Muscle layer of colon (tissue), 2 donors: ENCODE measurements at regions not wholly inside any gene's neighbourhood (a gene's known extent, or its start where the extent isn't known, plus 50 kb on each side); places are given as distances from the start of the nearest gene placed in this dataset.
A peak's percentile ranks its signal among the peaks of the same experiment; 100 is the strongest.

Experiments used
- H3K27ac ChIP-seq: one replicate; pipeline ENCODE4 v1.7.0; 2013; ENCODE audit warnings: low read depth, mild to moderate bottlenecking, low read length, moderate library complexity
- H3K27me3 ChIP-seq, 2 donors: one replicate each; pipeline ENCODE4 v1.7.0; 2013; ENCODE audit warnings: low read length in 2 of 2, mild to moderate bottlenecking in 2 of 2; ENCODE audit not compliant: insufficient read depth in 2 of 2, control insufficient read depth in 1 of 2
- H3K36me3 ChIP-seq: one replicate; pipeline ENCODE4 v1.7.0; 2013; ENCODE audit warnings: mild to moderate bottlenecking, low read length; ENCODE audit not compliant: insufficient read depth
- H3K4me1 ChIP-seq: one replicate; pipeline ENCODE4 v1.7.0; 2013; ENCODE audit warnings: mild to moderate bottlenecking, low read length; ENCODE audit not compliant: insufficient read depth
- H3K4me3 ChIP-seq, 2 donors: one replicate each; pipeline ENCODE4 v1.7.0; 2013; ENCODE audit warnings: low read length in 2 of 2, low read depth in 1 of 2, mild to moderate bottlenecking in 1 of 2, moderate library complexity in 1 of 2
- H3K9ac ChIP-seq: one replicate; pipeline ENCODE4 v1.7.0; 2013; ENCODE audit warnings: low read length
- H3K9me3 ChIP-seq: one replicate; pipeline ENCODE4 v1.7.0; 2013; ENCODE audit warnings: mild to moderate bottlenecking, low read length
- donor health status: abdominal sarcoma.
- donor health status: Adenocarcinoma of cecum.

DNA sequence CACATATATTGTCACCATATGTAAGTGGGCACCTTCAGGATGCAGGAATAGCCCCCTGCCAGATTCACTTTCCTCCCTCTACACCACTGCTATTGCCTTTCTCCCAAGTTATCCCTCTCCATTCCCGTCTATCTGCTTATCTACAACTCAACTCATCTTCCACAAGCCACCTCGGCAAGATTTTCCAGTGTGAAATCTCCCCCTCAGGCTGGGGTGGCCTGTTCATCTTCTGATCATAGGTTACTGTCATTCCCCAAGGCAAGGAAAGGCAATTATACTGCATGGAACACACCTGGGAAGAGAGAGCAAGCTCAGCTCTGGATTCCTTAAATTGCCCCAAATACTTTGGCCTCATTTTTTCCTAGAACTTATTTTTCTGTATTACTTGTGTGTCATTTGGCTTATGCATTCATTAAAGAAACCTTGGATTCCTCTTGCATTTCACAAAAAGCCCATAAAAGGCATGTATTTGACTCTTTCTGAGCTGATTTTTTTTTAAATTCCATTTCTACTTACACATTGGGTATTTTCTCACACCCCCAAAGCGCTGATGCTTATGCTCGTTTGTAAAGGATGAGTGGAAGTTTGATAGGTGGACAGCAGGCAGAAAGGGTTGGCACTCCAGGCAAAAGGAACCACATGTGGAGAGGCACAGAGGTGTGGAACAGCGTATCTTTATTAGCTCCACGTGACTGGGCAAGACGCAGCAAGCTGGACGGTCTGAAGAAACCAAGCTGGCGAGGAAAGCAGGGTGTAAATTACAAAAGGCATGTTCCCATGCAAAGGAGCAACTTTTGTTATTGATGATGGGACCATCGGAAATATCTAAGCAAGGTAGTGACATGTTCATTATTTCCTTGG, 169.7 kb upstream of the RAB4A start:
- Histone ChIP-seq H3K9ac (no peak overlapping the region), H3K27me3 (no peaks in the 10 kb centered on the region), H3K27ac (no peak overlapping the region), H3K36me3 (no peaks in the 10 kb centered on the region), H3K9me3 (no peaks in the 10 kb centered on the region), H3K4me1 (no peaks in the 10 kb centered on the region), H3K4me3 (no peak overlapping the region)

DNA sequence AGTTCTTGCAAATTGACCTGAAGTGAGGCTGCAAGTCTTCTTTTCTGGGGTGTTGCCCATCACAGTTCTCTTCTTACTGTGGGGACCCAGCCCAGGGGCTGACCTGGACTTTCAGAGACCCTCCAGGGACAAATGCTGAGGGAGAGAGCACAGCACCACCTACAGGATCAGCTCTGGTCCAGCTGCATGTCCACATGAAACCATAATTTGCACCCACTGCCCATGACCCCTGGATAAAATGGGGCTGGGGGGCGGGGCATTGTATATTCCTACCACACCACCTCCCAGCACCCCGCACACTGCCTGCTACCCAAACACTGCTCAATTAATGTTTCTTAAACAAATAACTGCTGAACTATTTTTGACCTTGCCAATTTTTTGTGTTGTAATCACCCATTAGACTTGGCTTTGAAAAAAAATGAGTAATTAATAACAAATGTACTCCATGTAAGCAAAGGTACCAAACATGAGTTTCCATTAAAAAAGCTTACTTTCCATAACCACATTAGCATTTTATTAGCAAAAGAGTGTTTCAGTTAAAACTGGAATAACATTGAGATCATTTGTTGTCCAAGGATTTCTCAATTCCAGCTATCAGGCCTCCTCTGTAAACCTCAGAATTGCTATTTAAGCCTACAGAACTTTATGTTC, 168.0 kb upstream of the RAB4A start:
- Histone ChIP-seq H3K9me3 (no peaks in the 10 kb centered on the region), H3K36me3 (no peaks in the 10 kb centered on the region), H3K9ac (no peak overlapping the region), H3K27me3 (no peaks in the 10 kb centered on the region), H3K4me1 (peaks cover 9% of the 10 kb centered on the region), H3K4me3 (no peak overlapping the region), H3K27ac (no peak overlapping the region)

DNA sequence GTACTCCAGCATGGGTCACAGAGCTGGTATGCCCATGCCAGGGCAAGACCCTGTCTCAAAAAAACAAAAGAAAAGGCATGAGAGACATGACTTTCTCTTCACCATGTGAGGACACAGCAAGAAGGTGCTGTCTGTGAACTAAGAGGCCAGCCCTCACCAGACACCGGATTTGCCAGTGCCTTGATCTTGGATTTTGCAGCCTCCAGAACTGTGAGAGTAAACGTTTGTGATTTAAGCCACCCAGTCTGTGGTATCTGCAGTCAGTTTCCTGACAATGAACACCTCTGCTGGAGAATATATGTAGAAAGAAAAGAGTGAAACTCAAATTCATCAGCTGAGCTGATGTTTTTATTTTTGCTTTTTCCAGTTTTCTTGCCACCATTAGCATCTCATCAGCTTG, 166.3 kb upstream of the RAB4A start:
- no peaks in the 10 kb centered on the region for H3K27me3 ChIP-seq
- no peak overlapping the region for H3K27ac ChIP-seq
- peaks cover 24% of the 10 kb centered on the region for H3K4me1 ChIP-seq
- no peaks in the 10 kb centered on the region for H3K36me3 ChIP-seq
- H3K9ac ChIP-seq: no peak overlapping the region
- no peaks in the 10 kb centered on the region for H3K9me3 ChIP-seq
- H3K4me3 ChIP-seq: no peak overlapping the region

DNA sequence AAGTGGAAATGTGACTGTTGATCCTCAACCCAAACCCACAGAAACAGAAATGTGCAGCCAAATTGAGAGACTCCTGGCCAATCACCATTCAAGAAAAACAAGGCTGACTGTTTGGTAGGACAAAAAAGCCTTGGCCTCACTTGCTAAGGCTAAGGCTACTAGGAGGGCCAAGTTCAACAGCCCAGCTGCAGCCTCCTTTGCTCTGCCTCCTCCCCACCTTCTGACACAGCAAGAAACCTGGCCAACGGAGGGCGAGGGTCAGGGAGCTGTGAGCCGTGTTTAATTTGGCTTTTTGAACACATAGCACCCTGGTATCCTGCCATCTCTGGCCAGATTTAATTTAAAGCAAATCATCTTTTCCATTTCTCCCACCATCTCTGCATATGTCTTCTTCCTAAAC, 165.8 kb upstream of the RAB4A start:
- Histone ChIP-seq H3K4me1 (peaks cover 29% of the 10 kb centered on the region), H3K4me3 (no peak overlapping the region), H3K27me3 (no peaks in the 10 kb centered on the region), H3K9ac (no peak overlapping the region), H3K9me3 (no peaks in the 10 kb centered on the region), H3K36me3 (no peaks in the 10 kb centered on the region), H3K27ac (no peak overlapping the region)

DNA sequence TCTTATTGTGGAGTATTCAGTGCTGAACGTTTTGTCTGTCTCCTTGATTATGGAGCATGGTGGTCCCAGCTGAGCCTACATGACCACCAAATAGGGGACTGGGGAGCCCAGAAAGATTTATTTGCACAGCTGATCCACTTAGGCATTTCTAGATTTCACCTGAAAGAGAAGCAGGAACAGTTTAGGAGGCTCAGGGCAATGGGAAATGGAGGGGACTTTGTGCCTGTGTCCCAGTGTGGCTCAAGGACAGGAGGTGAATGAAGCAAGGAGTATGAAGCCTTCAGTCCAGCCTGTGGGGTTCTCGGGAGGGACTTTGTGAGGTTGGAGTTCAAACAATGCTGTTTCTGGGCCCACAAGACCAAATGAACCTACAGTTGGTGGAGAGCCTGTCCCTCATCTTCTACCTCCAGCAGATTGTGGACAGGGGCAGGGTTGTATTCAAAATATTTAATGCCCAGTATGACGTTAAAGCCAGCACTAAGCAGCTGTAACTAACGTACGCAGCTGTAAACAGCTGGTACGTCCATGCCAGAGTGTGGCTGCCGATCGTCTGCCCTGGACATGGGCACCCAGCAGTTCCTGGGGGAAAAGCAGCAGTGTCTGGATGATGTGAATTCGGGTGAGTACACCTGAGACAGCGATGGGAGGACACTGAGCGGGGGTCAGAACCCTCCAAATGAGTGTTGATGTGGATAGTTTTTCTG, 164.9 kb upstream of the RAB4A start:
- Histone ChIP-seq H3K27ac (no peak overlapping the region), H3K4me1 (peaks cover 37% of the 10 kb centered on the region), H3K9ac (no peak overlapping the region)

DNA sequence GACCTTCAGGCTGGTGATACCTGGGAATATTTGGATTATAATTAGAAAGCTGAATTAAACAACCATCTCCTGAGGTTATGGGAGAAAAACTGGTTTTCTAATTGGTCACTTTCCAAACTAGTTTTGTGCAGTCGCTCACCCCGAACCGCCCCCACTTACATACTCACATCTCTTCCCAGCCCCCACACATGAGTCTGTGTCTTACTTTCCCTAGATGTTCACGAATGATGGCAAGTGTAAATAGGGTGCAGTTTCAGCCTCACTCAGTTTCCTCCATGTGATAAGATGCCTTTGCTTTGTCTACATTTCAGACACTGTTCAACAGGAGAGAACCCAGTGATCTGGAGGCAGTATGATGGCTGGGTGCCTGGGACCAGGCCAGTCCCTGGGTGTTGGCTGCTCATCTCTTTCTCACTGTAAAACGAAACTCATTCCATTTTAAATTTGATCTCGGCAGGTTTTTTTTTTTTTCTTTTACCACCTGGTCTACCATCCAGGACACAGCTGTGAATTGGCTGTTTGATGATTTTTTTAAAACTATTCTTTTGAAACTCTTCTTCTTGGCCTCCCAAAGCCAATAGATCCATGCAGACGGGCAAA, 164.3 kb upstream of the RAB4A start:
- Histone ChIP-seq H3K9me3 (no peaks in the 10 kb centered on the region), H3K36me3 (no peaks in the 10 kb centered on the region), H3K27me3 (no peaks in the 10 kb centered on the region), H3K27ac (no peak overlapping the region), H3K4me3 (no peak overlapping the region), H3K4me1 (peaks cover 44% of the 10 kb centered on the region), H3K9ac (no peak overlapping the region)

More for the DNA sequence above, 164.9 kb upstream of the RAB4A start:
- Histone ChIP-seq H3K27me3 (no peaks in the 10 kb centered on the region), H3K36me3 (no peaks in the 10 kb centered on the region), H3K9me3 (no peaks in the 10 kb centered on the region), H3K4me3 (no peak overlapping the region)

DNA sequence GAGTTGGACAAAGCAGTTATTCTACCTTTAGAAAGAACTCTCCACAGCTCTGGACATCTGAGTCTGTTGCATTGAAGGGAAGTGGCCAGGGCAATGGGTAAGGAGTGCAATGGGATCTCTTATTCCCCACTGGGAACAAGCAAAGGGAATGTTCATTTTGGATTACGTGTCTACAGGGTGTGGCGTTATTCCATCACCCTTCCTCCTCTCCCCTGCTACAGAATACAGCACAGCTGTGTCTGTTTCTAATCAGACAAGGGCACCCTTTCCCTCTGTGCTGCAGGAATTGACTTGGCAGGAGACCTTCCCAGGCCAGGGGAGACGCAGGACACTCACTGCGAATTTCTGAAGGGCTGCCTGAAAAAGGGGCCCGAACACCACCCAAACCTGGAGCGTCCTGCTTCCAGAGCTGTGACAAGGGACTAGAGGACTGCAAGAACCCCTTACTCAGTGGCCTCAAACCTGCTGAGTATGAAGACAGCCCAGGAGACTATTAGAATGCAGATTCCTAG, 163.6 kb upstream of the RAB4A start:
- no peak overlapping the region for H3K4me3 ChIP-seq
- H3K27me3 ChIP-seq: no peaks in the 10 kb centered on the region
- no peak overlapping the region for H3K9ac ChIP-seq
- H3K36me3 ChIP-seq: no peaks in the 10 kb centered on the region
- H3K27ac ChIP-seq: no peak overlapping the region
- peaks cover 51% of the 10 kb centered on the region for H3K4me1 ChIP-seq
- no peaks in the 10 kb centered on the region for H3K9me3 ChIP-seq

DNA sequence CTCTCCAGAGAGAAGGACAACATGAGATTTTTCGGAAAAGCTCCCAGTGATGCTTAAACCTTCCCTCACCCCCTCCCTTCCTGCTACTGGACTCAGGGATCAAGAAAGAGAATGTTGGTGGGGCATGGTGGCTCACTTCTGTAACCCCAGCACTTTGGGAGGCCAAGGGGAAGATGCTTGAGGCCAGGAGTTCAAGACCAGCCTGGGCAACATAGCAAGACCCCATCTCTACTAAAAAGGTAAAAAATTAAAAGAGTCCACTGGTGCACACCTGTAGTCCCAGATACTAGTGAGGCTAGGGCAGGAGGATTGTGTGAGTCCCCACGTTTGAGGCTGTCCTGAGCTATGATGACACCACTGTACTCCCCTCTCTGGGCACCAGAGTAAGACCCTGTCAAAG, 162.9 kb upstream of the RAB4A start:
- Histone ChIP-seq H3K27ac (no peak overlapping the region), H3K4me3 (no peak overlapping the region), H3K27me3 (no peaks in the 10 kb centered on the region), H3K4me1 (peaks cover 56% of the 10 kb centered on the region), H3K36me3 (no peaks in the 10 kb centered on the region), H3K9ac (no peak overlapping the region), H3K9me3 (no peaks in the 10 kb centered on the region)

DNA sequence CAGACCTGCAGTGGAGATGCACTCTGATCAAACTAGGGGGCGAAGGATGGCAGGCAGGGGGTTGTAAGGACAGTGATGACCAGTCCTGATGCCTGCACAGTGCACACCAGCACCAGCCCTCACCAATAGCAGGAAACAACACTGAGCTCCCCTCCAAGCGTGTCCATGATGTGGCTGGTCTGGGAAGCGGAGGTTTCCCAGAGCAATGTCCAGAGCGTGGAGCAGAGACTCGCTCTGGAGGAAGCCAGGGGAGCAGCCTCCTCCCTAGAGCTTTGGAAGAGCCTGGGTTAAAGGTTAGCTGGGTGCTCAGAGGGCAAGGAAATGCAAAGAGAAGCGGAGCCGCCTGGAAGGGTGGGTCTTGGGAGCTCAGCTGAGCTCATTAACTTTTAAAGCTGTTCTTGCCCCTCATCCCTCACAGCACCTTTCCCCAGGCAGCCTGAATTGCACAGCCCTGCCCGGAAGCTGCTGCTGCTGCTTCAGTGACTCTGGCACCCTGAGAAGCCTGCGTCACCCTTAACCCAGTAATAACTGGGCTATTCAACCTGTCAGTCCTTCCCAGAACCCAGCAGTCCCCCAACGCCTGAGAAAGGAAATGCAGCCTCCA, 162.2 kb upstream of the RAB4A start:
- Histone ChIP-seq H3K9me3 (no peaks in the 10 kb centered on the region), H3K4me3 (no peak overlapping the region), H3K27ac (peak overlapping the region; percentile 80), H3K4me1 (peaks cover 56% of the 10 kb centered on the region), H3K36me3 (no peaks in the 10 kb centered on the region), H3K27me3 (no peaks in the 10 kb centered on the region), H3K9ac (no peak overlapping the region)

DNA sequence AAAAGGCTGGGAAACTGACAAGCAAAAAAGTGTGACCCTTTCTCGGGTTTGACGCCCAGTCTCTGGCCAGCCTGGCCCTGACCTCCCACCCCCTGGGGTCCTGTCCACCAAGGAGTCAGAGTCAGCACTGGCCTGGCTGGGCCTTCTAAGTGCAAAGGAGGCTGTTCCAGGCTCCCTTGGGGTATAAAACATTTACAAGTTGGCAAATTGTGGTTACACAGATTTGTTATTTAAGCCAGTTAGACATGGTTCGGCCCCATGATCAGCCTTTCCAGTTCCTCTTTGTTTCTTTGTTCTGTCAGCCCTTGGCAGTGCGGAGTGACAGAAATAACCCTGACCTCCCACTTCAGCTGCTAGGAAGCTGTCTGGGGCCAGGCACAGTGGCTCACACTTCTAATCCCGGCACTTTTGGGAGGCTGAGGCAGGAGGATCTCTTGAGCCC, 161.6 kb upstream of the RAB4A start:
- Histone ChIP-seq H3K27me3 (no peaks in the 10 kb centered on the region), H3K9me3 (no peaks in the 10 kb centered on the region), H3K27ac (peak overlapping the region; percentile 80), H3K36me3 (no peaks in the 10 kb centered on the region), H3K9ac (no peak overlapping the region), H3K4me1 (peaks cover 56% of the 10 kb centered on the region), H3K4me3 (no peak overlapping the region)

DNA sequence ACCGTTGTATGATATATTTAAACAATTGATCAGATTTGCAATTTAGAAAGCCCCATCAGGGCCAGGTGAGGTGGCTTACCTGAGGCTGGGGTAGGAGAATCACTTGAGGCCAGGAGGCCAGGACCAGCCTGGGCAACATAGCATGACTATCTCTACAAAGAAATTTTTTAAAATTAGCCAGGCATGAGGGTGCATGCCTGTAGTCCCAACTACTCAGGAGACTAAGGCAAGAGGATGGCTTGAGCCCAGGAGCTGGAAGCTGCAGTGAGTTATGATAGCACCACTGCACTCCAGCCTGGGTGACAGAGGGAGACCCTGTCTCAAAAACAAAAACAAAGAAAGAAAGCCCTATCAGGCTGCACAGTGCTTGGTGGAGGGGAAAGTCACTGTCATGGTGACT, 159.9 kb upstream of the RAB4A start:
- Histone ChIP-seq H3K9ac (no peak overlapping the region), H3K27ac (peak overlapping the region; percentile 42), H3K4me3 (no peak overlapping the region), H3K9me3 (no peaks in the 10 kb centered on the region), H3K36me3 (no peaks in the 10 kb centered on the region), H3K4me1 (peaks cover 72% of the 10 kb centered on the region), H3K27me3 (no peaks in the 10 kb centered on the region)
